Memory B cell (primary cell): ENCODE measurements at regions not wholly inside any gene's neighbourhood (a gene's known extent, or its start where the extent isn't known, plus 50 kb on each side); places are given as distances from the start of the nearest gene placed in this dataset.

ENCODE experiments used
- ATAC-seq: fragments of 150-1000 bp; cut with Tn5 transposase; 2 replicates; pipeline ENCODE4 v1.10.0; 2021; ENCODE audit warnings: low read depth, mild to moderate bottlenecking, moderate library complexity
- DNase-seq, 2 donors: peaks; one replicate each; pipeline ENCODE4 v3.0.0; 2022; ENCODE audit warnings: low spot score in 2 of 2
- H3K27ac Mint-ChIP-seq: one replicate; pipeline ENCODE4 v1.8.0; 2022; ENCODE audit warnings: mild to moderate bottlenecking, moderate library complexity, mixed read lengths
- H3K27me3 Mint-ChIP-seq: one replicate; pipeline ENCODE4 v1.8.0; 2022; ENCODE audit warnings: mixed read lengths
- H3K36me3 Mint-ChIP-seq: one replicate; pipeline ENCODE4 v1.8.0; 2022; ENCODE audit warnings: mild to moderate bottlenecking, mixed read lengths
- H3K4me1 Mint-ChIP-seq: one replicate; pipeline ENCODE4 v1.8.0; 2022; ENCODE audit warnings: mixed read lengths
- H3K4me3 Mint-ChIP-seq: one replicate; pipeline ENCODE4 v1.8.0; 2022; ENCODE audit warnings: mild to moderate bottlenecking, moderate library complexity, mixed read lengths
- H3K9me3 Mint-ChIP-seq: one replicate; pipeline ENCODE4 v1.8.0; 2022; ENCODE audit warnings: mixed read lengths

DNA sequence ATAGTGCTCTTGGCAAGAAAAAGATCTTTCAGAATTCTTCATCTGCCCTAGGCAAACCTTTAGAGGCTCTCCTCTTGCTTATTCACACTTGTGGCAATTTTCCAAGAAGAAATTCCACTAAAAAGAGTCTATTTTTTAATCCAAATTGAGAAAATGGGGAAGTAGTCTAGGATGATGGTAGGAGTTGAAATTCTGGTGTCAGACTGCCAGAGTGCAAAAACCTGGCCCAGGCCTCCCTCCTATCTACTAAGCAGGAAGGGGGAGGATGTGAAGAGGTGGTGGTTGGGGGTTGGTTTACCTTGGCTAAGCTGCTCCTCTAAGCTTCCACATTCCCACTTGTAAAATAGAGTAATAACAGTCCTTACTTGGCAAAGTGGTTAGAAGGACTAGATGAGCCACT lies 120.6 kb upstream of the KCNJ15 start:
- Mint-ChIP-seq H3K36me3 (no peaks in the 10 kb centered on the region), H3K4me3 (no peak overlapping the region), H3K4me1 (no peaks in the 10 kb centered on the region), H3K27me3 (peaks cover 1% of the 10 kb centered on the region), H3K27ac (no peak overlapping the region), H3K9me3 (no peaks in the 10 kb centered on the region)
- ATAC-seq (no peak), DNase-seq (no peak)

DNA sequence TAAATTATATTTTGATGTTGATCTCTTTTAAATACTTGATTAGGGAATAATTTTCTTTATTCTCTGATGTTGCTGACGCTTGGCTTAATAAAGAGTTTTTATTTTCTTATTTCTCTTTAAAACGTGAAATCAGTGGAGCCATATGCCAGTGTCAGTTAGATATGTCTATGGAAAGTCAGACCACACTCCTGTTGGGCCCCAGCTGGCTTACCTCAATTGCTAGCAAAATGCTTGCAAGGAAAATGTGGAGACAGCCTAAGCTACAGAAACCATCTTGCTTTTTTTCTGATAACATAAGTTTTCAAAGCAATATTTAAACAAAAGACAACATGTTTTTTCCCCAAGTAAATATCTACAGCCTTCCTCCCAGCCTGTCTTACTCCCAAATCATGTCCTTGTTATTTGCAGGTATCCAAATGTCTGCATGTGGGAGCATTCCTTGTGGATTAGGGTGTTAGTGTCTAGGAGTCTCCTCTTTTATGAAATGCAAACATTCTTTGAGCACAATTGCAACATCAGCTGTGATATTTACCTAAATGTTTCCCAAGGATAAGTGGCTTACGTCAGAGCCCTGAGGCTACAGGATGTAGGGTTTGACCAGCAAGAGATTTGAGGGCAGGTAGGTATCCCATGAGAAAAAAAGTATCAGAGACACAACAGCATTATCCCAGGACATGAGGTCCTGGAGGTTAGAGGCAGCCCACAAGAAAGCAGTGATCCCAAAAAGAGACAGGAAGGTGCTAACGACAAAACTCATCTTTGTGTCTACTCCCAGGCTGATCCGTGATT lies 117.2 kb upstream of the KCNJ15 start:
- H3K36me3 Mint-ChIP-seq = no peaks in the 10 kb centered on the region
- DNase-seq (no peak), ATAC-seq (no peak)
- H3K4me3 Mint-ChIP-seq = no peak overlapping the region
- no peaks in the 10 kb centered on the region for H3K4me1 Mint-ChIP-seq
- no peak overlapping the region for H3K27ac Mint-ChIP-seq
- H3K9me3 Mint-ChIP-seq = peaks cover 4% of the 10 kb centered on the region
- no peaks in the 10 kb centered on the region for H3K27me3 Mint-ChIP-seq

DNA sequence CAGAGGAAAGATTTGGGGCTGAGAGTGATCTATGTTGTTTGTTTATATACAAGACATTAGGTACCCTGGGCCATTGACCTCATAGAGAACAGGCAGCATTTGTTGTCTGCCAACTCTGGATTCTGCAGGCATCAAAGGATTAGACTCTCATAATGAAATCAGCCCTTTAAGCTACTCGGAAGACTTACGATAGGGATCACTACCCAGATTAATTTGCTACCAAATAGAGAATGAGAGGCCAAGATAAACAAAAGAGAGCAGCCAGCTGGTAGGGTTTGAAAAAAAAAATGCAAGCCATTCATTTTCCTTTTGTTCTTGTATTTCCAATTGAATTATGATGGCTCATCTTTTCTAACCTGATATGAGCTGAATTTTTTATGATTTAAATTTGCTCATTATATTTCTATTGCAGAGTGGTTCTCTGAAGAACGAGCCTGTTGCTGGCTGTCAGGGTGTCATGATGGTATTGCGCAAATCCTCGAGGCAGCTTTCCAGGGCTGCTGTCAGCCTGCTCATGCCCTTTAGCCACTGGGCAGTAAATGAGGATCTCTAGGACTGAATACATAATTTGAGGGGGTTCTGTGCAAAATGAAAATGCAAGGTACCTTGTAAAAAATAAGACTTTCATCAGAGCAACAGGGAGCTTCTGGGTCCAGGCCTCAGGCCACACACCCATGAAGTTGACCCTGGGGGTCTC lies 116.4 kb upstream of the KCNJ15 start:
- Mint-ChIP-seq H3K4me1 (no peaks in the 10 kb centered on the region), H3K27me3 (no peaks in the 10 kb centered on the region), H3K36me3 (no peaks in the 10 kb centered on the region), H3K9me3 (peaks cover 8% of the 10 kb centered on the region), H3K4me3 (no peak overlapping the region), H3K27ac (no peak overlapping the region)
- DNase-seq (no peak), ATAC-seq (no peak)

DNA sequence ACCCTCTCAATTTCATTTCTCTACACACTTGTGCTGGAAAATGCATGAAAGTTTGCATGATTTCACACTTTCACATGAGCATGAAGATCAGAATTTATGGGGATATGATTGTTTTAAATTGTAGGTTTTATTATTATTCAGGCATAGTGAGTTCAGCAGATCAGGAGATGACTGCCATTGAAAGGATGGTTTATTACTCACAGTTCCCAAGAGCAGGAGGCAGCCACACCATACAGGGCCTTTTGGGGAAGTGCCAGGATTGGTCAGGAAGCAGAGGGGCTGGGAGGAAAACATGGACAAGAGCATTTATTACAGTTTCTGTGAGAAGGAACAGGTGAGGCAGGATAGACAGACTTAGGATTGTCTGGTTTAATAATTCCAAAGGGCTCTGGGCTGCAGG lies 114.6 kb upstream of the KCNJ15 start:
- Mint-ChIP-seq H3K27ac (no peak overlapping the region), H3K27me3 (no peaks in the 10 kb centered on the region), H3K9me3 (peaks cover 11% of the 10 kb centered on the region), H3K4me1 (no peaks in the 10 kb centered on the region), H3K36me3 (no peaks in the 10 kb centered on the region), H3K4me3 (no peak overlapping the region)
- no peak for DNase-seq
- ATAC-seq = no peak

DNA sequence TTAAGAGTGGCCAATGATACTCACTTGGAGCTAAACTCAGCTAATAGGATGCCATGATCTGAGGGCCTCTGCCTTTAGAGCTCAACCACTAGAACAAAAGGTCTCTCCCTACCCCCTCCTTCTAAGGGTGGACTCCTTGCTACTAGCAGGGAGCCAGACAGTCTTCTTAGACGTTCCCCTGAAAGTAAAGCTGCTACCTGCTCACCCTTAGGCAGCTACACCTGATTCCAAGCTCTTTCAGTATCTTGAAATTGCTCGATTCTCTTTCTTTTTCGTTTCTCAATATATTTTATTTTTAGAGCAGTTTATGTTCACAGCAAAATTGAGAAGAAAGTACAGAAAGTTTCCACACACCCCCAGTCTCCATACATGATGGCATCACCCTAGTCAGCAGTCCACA lies 112.6 kb upstream of the KCNJ15 start:
- no peak for ATAC-seq
- H3K4me1 Mint-ChIP-seq = no peaks in the 10 kb centered on the region

DNA sequence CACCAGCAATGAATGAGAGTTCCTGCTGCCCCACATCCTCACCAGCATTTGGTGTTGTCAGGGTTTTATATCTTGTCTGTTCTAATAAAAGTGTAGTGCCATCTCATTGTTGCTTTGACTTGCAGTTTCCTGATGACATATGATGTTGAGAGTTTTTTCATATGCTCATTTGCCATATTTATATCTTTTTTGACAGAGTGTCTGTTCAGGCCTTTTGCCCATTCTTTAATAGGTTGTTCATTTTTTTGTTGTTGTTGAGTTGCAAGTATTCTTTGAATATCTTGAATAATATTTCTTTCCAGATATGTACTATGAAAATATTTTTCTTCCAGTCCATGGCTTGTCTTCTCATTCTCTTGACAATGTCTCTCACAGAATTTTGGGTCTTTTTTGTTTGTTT lies 111.7 kb upstream of the KCNJ15 start:
- Mint-ChIP-seq H3K9me3 (peaks cover 11% of the 10 kb centered on the region), H3K36me3 (no peaks in the 10 kb centered on the region), H3K4me1 (no peaks in the 10 kb centered on the region), H3K4me3 (no peak overlapping the region), H3K27me3 (no peaks in the 10 kb centered on the region), H3K27ac (no peak overlapping the region)
- ATAC-seq (no peak), DNase-seq (no peak)

More for the DNA sequence above, 112.6 kb upstream of the KCNJ15 start:
- Mint-ChIP-seq H3K27me3 (no peaks in the 10 kb centered on the region), H3K4me3 (no peak overlapping the region), H3K36me3 (no peaks in the 10 kb centered on the region), H3K27ac (no peak overlapping the region), H3K9me3 (peaks cover 11% of the 10 kb centered on the region)
- DNase-seq = no peak

DNA sequence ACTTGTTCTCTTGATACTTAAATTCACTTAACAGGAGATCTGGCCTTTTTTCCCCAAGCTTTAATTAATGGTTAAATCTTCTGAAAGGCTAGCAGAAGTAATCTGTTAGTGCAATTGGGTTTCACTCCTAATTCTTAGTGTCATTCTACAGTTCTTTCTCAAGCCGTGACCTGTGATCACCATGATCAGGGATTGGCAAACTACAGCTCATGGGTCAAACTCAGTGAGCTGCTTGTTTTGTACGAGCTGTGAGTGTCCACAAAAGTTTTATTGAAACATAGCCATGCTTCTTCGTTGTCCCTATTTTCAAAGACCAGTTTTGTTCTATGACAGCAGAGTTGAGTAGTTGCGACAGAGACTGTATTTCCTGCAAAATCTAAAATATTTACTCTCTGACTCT lies 109.4 kb upstream of the KCNJ15 start:
- H3K4me3 Mint-ChIP-seq = no peak overlapping the region
- no peaks in the 10 kb centered on the region for H3K4me1 Mint-ChIP-seq
- no peaks in the 10 kb centered on the region for H3K27me3 Mint-ChIP-seq

DNA sequence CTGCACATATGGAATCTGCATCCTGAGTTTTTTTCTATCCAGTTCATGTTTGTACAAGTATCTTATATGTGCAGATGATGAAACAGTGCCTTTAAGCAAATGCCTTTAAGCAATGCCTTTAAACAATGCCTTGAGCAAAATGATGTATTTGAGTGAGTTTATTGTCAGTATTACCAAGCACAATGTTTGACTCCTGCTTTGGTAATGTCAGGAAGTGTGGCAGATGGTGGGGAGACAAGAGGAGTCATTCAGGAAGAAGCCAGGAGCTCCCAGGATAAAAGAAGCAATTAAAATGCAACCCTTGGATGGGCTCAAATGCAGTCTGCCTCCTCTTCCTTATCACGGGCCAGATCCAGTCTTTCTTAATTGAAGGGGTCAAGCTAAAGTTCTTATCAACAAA lies 108.7 kb upstream of the KCNJ15 start:
- H3K27ac Mint-ChIP-seq = no peak overlapping the region
- no peaks in the 10 kb centered on the region for H3K4me1 Mint-ChIP-seq

More for the DNA sequence above, 109.4 kb upstream of the KCNJ15 start:
- DNase-seq (no peak), ATAC-seq (no peak)
- Mint-ChIP-seq H3K27ac (no peak overlapping the region), H3K9me3 (peaks cover 9% of the 10 kb centered on the region), H3K36me3 (no peaks in the 10 kb centered on the region)

DNA sequence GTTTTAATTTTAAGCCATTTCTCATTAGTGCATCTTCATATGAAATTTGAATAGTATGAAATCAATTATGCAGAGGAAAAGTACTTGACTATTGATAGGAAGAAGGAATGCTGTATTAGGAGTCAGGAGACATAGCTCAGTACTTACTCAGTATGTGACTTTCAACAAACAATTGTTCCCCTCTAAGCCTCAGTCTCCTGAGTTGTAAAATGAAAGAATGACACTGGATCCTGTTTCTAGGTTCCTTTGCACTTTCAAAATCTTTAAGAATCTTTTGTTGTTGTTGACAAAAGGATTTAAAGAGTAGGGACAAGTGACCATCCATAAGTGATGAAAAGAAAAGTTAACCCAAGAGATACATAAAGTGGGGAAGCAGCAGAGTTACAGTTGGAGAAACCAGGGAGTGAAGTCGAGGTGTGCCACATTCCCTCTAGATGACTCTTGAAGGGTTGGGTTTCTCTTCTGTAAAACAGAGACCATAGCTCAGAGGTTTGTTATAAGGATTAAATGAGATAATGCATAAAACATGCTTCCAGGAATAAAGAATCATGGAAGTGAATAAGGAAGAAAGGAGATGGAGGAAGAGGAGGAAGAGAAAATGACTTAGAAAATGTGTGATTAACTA lies 105.7 kb upstream of the KCNJ15 start:
- Mint-ChIP-seq H3K36me3 (no peaks in the 10 kb centered on the region), H3K4me3 (no peak overlapping the region), H3K4me1 (no peaks in the 10 kb centered on the region), H3K27ac (no peak overlapping the region), H3K9me3 (peaks cover 2% of the 10 kb centered on the region), H3K27me3 (peaks cover 2% of the 10 kb centered on the region)
- no peak for DNase-seq
- no peak for ATAC-seq

More for the DNA sequence above, 108.7 kb upstream of the KCNJ15 start:
- Mint-ChIP-seq H3K27me3 (peaks cover 2% of the 10 kb centered on the region), H3K4me3 (no peak overlapping the region), H3K36me3 (no peaks in the 10 kb centered on the region), H3K9me3 (peaks cover 11% of the 10 kb centered on the region)
- no peak for ATAC-seq
- DNase-seq = no peak

DNA sequence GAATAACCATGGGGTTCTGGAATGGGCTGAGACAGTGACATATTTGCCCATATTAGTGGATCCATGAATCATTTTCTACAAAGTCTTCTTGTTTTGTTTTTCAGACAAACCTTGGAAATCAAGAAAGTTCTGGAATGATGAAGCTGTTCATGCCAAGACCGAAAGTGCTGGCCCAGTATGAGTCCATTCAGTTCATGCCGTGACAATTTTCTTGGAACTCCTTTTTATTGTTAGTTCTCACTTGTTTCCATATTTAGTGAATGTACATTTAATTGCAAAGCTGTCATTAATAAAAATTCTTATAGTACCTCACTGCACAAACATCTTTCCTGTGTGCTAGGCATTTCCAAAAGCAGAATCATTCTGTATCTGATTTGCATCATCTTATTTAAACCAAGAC lies 100.6 kb upstream of the KCNJ15 start:
- Mint-ChIP-seq H3K27me3 (peaks cover 2% of the 10 kb centered on the region), H3K4me1 (no peaks in the 10 kb centered on the region), H3K36me3 (no peaks in the 10 kb centered on the region), H3K9me3 (peaks cover 2% of the 10 kb centered on the region), H3K4me3 (no peak overlapping the region), H3K27ac (no peak overlapping the region)
- ATAC-seq (no peak), DNase-seq (no peak)

DNA sequence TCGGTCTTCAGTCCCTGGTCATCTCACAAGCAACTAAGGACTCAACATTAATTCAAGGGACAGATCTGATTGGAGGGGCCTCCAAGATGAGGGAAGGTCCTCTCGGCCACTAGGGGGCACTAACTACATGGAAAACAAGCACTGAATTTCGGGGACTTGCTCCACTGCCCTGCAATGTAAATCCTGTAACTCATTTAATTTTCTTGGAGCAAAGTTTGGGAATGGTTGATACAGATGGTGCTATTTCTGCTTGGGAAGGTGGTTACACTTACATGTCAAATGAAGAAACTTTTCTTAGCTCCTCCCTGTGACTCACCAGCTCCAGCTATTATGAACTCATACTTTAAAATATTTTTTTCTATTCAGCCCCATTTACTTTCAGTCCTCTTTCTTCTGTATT lies 97.4 kb upstream of the KCNJ15 start:
- Mint-ChIP-seq H3K27ac (no peak overlapping the region), H3K4me3 (no peak overlapping the region)
- ATAC-seq = no peak

DNA sequence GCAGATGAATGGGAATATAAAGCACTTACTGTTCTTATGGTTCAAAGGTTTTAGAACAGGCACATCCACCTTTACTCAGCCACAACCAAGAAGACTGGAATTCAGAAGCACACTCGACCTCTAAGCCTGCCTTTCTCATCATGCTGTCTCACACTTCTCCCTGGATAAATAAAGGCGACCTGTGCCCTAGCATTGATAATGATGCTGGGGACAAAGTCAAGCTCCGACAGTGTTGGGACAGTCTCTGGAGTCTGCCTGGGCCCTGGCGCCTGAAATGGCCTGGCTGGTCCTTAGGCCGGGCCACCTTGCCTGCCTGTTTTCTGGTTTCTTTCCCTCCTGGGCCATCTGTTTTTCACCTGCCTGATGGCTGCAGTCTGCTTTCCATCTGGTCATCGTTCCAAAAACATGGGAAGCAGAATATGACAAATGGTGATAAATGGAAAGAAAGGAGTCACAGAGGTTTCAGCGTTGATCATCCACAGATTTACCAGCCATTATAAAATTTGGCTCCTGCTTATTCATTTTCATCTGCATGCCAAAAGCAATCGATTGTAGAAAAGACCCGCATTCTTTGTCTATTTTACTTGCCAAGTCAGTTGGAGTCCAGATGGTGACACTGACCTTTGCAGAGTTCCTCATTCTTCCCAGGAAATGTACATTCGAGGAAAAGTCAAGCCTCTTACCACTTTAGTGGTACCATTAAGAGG lies 91.2 kb upstream of the KCNJ15 start:
- Mint-ChIP-seq H3K27me3 (peaks cover 2% of the 10 kb centered on the region), H3K4me3 (no peak overlapping the region), H3K9me3 (no peaks in the 10 kb centered on the region), H3K27ac (no peak overlapping the region), H3K36me3 (no peaks in the 10 kb centered on the region), H3K4me1 (no peaks in the 10 kb centered on the region)
- DNase-seq (no peak), ATAC-seq (no peak)

More for the DNA sequence above, 97.4 kb upstream of the KCNJ15 start:
- H3K36me3 Mint-ChIP-seq = no peaks in the 10 kb centered on the region
- DNase-seq = no peak
- no peaks in the 10 kb centered on the region for H3K9me3 Mint-ChIP-seq
- no peaks in the 10 kb centered on the region for H3K4me1 Mint-ChIP-seq
- no peaks in the 10 kb centered on the region for H3K27me3 Mint-ChIP-seq

DNA sequence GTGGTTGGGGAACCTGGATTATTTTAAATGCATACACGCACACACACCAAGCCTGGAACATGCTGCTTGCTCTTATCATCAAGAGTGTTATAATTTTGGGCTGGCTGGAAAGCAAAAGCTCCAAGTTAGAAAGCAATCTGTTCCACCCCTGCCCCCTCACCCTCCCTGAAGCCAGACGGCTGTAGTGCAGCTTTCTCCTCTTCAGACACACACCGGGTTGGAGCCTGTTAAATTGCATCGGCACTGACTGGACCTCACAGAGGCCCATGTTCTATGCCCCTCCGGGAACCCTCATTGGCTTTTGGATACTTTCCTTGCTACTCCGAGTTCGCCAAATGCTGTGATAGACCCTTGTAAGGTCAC lies 90.6 kb upstream of the KCNJ15 start:
- H3K27me3 Mint-ChIP-seq = peaks cover 2% of the 10 kb centered on the region
- no peaks in the 10 kb centered on the region for H3K9me3 Mint-ChIP-seq
- H3K36me3 Mint-ChIP-seq = no peaks in the 10 kb centered on the region
- ATAC-seq (no peak), DNase-seq (no peak)
- H3K4me1 Mint-ChIP-seq = no peaks in the 10 kb centered on the region
- no peak overlapping the region for H3K27ac Mint-ChIP-seq
- no peak overlapping the region for H3K4me3 Mint-ChIP-seq

DNA sequence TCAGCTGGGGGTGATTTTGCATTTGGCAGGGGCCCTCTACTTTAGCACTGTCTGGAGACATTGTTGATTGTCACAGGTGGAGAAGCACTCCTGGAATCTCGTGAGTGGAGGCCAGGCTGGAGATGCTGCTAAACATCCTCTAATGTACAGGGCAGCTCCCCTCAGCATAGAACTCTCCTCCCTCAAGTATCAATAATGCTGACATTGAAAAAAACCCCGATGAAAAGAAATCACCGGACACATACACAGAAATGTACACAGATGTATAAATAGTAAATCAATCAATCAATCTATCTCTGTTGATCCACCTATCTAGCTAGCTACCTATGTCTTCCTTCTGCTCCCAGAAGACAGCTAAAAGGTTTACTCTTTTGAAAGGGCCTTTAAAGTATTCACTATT lies 89.4 kb upstream of the KCNJ15 start:
- ATAC-seq = no peak
- Mint-ChIP-seq H3K4me3 (no peak overlapping the region), H3K27ac (no peak overlapping the region), H3K27me3 (peaks cover 4% of the 10 kb centered on the region), H3K4me1 (no peaks in the 10 kb centered on the region), H3K36me3 (no peaks in the 10 kb centered on the region), H3K9me3 (no peaks in the 10 kb centered on the region)
- no peak for DNase-seq
